Ascending aorta (tissue), 2 donors: ENCODE measurements at regions not wholly inside any gene's neighbourhood (a gene's known extent, or its start where the extent isn't known, plus 50 kb on each side); places are given as distances from the start of the nearest gene placed in this dataset.

ENCODE experiments used
- DNase-seq, 2 donors: peaks; one replicate each; pipeline ENCODE4 v3.0.0-alpha.2; 2019; ENCODE audit warnings: low spot score in 2 of 2
- H3K27ac ChIP-seq, 2 donors: fragments of 200-600 bp; sonication (generic); one replicate each; pipeline ENCODE4 v1.5.1; 2016 to 2017; ENCODE audit warnings: mild to moderate bottlenecking in 1 of 2
- H3K27me3 ChIP-seq: fragments of 200-600 bp; sonication (generic); one replicate; pipeline ENCODE4 v1.5.1; 2017
- H3K36me3 ChIP-seq, 2 donors: fragments of 200-600 bp; sonication (generic); one replicate each; pipeline ENCODE4 v1.5.1; 2016
- H3K4me1 ChIP-seq, 2 donors: fragments of 200-600 bp; sonication (generic); one replicate each; pipeline ENCODE4 v1.5.1; 2016 to 2017; ENCODE audit warnings: mild to moderate bottlenecking in 1 of 2
- H3K4me3 ChIP-seq, 2 donors: fragments of 200-600 bp; sonication (generic); one replicate each; pipeline ENCODE4 v1.5.1; 2016 to 2017; ENCODE audit warnings: mild to moderate bottlenecking in 1 of 2
- H3K9me3 ChIP-seq, 2 donors: fragments of 200-600 bp; sonication (generic); one replicate each; pipeline ENCODE4 v1.5.1; 2016
- intact Hi-C: fragments of 100-400 bp; cut with DNase I; formaldehyde crosslinking; loops from one replicate; pipeline ENCODE4 v1.15.1; 2023
- TF ChIP-seq, protein P1 (sequence below), 3 experiments: fragments of 200-600 bp in 2 of 3; fragments of 450-650 bp in 1 of 3; sonication (generic) in 2 of 3; IDR thresholded peaks; one replicate each; pipeline ENCODE4 v1.5.1; 2016 to 2019; ENCODE audit warnings: antibody characterized with exemption in 3 of 3, mild to moderate bottlenecking in 1 of 3, moderate library complexity in 1 of 3

DNA sequence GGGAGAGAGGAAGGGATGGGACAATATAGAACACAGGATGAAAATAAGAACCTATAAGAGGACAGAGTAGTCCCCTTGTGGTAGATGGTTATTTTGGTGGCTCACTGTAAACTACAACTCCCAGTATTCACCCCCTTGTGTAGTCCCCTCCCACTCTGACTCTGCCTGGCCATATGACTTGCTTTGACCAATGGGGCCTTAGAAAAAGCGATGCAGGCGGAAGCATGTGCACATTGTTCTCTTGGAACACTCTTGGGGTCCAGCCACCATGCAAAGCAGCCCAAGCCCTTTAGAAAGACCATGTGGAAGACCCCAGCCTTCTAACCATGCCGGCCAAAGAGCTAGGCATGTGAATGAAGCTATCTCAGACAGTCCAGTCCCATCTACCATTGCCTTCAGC is 415.0 kb downstream of the BCOR start:
- Histone ChIP-seq H3K27ac (no peak overlapping the region), H3K27me3 (no peaks in the 10 kb centered on the region), H3K36me3 (no peaks in the 10 kb centered on the region), H3K9me3 (no peaks in the 10 kb centered on the region), H3K4me3 (no peak overlapping the region), H3K4me1 (no peaks in the 10 kb centered on the region)
- TF ChIP-seq, protein P1, sequence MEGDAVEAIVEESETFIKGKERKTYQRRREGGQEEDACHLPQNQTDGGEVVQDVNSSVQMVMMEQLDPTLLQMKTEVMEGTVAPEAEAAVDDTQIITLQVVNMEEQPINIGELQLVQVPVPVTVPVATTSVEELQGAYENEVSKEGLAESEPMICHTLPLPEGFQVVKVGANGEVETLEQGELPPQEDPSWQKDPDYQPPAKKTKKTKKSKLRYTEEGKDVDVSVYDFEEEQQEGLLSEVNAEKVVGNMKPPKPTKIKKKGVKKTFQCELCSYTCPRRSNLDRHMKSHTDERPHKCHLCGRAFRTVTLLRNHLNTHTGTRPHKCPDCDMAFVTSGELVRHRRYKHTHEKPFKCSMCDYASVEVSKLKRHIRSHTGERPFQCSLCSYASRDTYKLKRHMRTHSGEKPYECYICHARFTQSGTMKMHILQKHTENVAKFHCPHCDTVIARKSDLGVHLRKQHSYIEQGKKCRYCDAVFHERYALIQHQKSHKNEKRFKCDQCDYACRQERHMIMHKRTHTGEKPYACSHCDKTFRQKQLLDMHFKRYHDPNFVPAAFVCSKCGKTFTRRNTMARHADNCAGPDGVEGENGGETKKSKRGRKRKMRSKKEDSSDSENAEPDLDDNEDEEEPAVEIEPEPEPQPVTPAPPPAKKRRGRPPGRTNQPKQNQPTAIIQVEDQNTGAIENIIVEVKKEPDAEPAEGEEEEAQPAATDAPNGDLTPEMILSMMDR (IDR thresholded peaks at IDR 0.05): no peak
- no peak for DNase-seq
- intact Hi-C loops: no loop called here

- H3K9me3 ChIP-seq: no peaks in the 10 kb centered on the region
- H3K27ac ChIP-seq: peak overlapping the region in 1 of 2 donors; percentile 52
- H3K27me3 ChIP-seq: no peaks in the 10 kb centered on the region
Observed at GRCh38 chrX:39688219-39688575, 409.6 kb downstream of the BCOR start.

DNA sequence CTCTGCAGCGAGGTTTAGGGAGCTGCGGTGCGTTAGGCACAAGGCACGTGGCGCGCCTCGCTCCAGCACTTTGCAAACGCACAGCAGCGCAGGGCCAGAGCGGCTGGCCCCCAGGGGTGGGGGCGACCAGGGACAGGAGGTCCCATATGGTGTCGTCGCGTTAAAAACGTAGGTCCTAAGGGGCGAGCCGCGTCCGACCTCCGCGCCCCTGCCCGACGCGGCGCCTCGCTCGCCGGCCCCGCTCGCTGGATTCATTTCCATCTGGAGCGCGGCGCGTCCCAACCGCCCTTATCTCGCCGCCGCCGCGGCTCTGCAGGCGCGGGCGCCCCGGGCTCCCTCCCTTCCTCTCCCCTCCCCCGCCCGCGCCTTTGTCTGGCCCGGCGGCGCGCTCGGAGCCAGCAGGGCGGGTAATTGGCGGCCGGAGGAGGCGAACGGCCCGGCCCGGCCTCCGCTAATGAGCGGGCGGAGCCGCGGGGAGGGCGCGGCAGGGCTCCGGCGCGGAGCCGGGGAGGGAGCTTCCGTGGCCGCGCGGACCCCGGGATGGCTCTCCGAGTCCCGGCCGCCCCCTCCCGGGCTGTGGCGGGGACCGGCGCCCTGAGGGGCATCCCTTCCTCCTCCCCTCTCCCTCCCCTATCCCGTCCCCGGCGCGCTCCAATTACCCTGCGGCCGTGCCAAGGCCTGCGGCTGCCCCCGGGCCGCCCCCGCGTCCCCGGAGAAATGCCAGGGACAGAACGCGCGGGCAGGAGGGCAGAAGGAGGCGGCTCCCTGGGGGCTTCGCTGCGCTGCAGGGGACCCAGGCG is 409.0 kb downstream of the BCOR start:
- Histone ChIP-seq H3K36me3 (no peaks in the 10 kb centered on the region), H3K4me3 (peak overlapping the region; percentile 37 to 61), H3K9me3 (no peaks in the 10 kb centered on the region), H3K27ac (peak overlapping the region; percentile 51 to 52), H3K4me1 (peaks cover 0 to 4% of the 10 kb centered on the region in 2 donors), H3K27me3 (no peaks in the 10 kb centered on the region)
- intact Hi-C loops: loop anchor here (5.0 kb wide), 1 partner anchor 41 kb away; no protein-coding TSS in a partner anchor
- peak in 1 of 2 donors; percentile 71 for DNase-seq
- TF ChIP-seq, protein P1 (IDR thresholded peaks at IDR 0.05): no peak

More at GRCh38 chrX:39688219-39688575, 409.6 kb downstream of the BCOR start:
- intact Hi-C loops: loop anchor here (5.0 kb wide), 1 partner anchor 41 kb away; no protein-coding TSS in a partner anchor
- no peak for DNase-seq
- TF ChIP-seq, protein P1 (IDR thresholded peaks at IDR 0.05): no peak
- Histone ChIP-seq H3K4me3 (peak overlapping the region; percentile 37 to 61), H3K4me1 (peaks cover 0 to 4% of the 10 kb centered on the region in 2 donors), H3K36me3 (no peaks in the 10 kb centered on the region)

GRCh38 chrX:39689376-39690104 is 408.2 kb downstream of the BCOR start:
- Histone ChIP-seq H3K9me3 (no peaks in the 10 kb centered on the region), H3K4me3 (peak overlapping the region; percentile 37 to 61), H3K36me3 (no peaks in the 10 kb centered on the region), H3K4me1 (peaks cover 0 to 4% of the 10 kb centered on the region in 2 donors), H3K27ac (peak overlapping the region; percentile 51 to 52), H3K27me3 (no peaks in the 10 kb centered on the region)
- intact Hi-C loops: loop anchor here (5.0 kb wide), 1 partner anchor 42 kb away; no protein-coding TSS in a partner anchor
- TF ChIP-seq, protein P1 (IDR thresholded peaks at IDR 0.05): no peak
- DNase-seq: no peak

- TF ChIP-seq, protein P1 (IDR thresholded peaks at IDR 0.05): no peak
- Histone ChIP-seq H3K27me3 (no peaks in the 10 kb centered on the region), H3K27ac (no peak overlapping the region), H3K4me3 (no peak overlapping the region), H3K9me3 (peaks cover 1 to 3% of the 10 kb centered on the region in 2 donors), H3K4me1 (peaks cover 0 to 4% of the 10 kb centered on the region in 2 donors), H3K36me3 (no peaks in the 10 kb centered on the region)
- no peak for DNase-seq
- intact Hi-C loops: no loop called here
Observed at GRCh38 chrX:39690541-39691415, 407.0 kb downstream of the BCOR start.
